Inferior parietal cortex (tissue), 1 donor: ENCODE measurements at regions not wholly inside any gene's neighbourhood (a gene's known extent, or its start where the extent isn't known, plus 50 kb on each side); places are given as distances from the start of the nearest gene placed in this dataset.
"Not testable (repeated sequence)": the region's sequence is repeated elsewhere in the genome, so short reads cannot be mapped to it uniquely, and the experiment has no call there.

Experiments
- DNase-seq: peaks from one replicate; pipeline ENCODE4 v3.0.0-alpha.2; 2016; ENCODE audit errors: extremely low spot score

DNA sequence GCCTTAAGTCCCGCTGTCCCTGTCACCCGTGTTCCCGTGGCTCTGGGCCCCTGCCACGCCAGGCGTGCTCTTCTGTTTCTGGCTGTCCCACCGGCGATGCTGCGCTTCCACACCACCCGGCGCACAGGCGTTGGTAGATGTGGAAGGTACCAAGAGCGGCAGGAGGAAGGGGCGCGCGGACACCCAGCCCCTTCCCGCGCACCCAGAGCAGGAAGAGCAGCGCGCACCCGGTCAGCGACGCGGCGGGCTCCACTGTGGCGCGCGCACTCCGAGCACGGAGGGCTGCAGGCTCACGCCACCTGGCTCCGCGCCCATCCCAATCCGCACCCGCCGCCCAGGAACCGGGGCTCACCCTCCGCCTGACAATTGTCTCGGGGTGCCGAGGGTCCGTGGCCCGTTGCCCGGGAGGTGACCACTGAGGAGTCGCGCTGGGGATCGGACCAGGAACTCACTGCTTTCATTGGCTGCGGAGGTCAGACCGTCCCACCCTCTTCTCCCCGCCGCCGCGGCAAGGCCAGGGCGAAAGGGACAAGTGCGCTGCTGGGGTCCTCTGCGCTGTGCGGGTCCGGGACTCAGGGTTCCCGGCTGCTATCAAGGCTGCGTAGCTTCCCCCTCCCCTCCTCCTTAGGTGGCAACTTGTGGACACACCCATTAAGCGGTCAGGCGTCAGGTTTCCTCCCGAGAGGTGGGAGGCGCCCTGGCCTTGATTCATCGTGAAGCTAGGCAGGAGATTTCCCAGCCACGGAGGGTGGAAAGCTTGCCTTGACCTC lies 121.6 kb upstream of the ZNF92 start:
- peak; percentile 42 for DNase-seq

DNA sequence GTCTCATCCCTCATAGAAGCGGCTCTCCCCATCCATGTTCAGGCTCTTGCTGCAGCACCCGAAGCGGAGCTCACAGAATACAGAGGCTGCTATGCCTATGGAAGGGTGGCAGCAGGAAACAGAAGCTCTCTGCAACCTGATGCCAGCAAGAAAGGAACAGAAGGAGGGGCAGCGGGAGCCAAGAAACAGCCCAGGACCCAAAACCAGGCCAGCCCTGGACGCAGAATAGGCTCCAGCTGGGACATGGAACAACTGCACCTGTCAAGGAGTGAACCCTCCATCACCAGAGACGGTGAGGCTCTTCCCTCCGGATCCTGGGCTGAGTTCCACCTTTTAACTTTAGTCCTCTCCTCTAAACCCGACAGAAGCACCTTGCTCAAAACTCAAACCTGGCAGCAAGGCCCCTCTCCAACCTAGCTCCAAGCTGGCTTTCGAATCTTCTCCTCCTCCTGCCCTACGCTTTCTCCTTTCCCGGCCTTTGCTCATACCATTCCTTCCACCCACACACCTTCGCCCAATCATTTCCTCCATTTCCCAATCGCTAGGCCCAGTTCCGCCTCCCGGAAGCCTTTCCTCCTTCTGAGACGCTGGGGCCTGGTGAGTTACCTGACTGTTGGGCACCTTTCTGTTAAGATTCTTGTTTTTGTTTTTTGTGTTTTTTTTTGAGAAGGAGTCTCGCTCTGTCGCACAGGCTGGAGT lies 122.8 kb upstream of the ZNF92 start:
- DNase-seq, result no peak

DNA sequence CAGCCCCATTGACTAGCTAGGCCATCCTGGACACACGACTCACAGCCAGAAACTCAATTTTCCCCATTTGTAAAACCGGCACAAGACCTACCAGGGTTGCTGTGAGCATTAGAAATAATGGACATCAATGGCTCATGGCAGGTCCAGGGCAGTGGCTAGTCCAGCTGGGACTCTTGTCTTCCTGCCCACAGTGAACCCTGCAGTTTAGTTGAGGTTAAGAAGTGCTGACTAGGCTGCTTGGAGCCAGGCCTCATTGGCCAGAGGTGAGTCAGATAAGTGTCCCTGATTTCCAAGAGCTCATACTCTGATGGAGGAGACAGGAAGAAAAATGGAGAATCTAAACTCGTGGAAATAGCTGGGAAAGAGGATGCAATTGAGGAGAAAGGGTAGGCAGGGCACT lies 123.4 kb upstream of the ZNF92 start:
- no peak for DNase-seq

- DNase-seq, result no peak
Measured at GRCh38 chr7:65247491-65247890, 126.2 kb upstream of the ZNF92 start.

GRCh38 chr7:65239707-65240352 lies 133.8 kb upstream of the ZNF92 start:
- no peak for DNase-seq

DNA sequence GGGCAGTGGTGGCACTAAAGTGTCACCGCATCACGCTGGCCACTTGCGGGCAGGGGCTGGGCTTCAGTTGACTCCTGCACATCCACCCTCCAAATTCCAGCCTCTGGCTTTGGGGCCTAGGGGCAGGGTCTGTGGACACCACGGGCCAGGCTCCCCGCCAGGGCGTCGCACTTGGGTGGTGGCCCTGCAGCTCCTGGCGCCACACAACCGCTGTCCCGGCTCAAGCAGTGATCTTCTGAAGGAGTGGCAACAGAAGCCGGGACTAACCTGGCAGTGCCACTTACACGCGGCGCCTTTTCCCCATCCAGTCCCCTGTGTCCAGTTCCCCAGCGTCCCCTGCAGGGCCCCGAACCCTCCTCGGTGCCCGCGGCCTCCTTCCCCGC lies 134.3 kb upstream of the ZNF92 start:
- DNase-seq, result no peak

DNA sequence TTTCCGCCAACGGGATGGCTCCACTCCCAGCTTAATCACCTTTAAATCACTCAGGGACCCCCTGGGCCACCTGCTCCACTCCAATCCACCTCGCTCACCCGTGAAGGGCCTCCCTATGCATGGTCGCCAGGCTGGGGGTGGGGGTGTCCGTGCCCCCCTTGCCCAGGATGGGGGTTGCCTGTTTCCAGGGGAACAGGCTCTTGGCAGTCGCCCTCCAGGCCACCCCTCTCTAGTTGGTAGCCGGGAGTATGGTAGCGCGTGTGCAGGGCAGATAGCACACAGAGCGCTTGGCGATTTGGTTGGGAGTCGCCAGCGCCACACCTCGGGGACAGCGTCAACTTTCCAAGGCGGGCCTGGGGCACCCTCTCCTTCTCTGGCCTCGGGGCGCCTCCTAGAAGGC lies 134.9 kb upstream of the ZNF92 start:
- no peak for DNase-seq

GRCh38 chr7:65235586-65235985 lies 138.1 kb upstream of the ZNF92 start:
- no peak for DNase-seq

DNA sequence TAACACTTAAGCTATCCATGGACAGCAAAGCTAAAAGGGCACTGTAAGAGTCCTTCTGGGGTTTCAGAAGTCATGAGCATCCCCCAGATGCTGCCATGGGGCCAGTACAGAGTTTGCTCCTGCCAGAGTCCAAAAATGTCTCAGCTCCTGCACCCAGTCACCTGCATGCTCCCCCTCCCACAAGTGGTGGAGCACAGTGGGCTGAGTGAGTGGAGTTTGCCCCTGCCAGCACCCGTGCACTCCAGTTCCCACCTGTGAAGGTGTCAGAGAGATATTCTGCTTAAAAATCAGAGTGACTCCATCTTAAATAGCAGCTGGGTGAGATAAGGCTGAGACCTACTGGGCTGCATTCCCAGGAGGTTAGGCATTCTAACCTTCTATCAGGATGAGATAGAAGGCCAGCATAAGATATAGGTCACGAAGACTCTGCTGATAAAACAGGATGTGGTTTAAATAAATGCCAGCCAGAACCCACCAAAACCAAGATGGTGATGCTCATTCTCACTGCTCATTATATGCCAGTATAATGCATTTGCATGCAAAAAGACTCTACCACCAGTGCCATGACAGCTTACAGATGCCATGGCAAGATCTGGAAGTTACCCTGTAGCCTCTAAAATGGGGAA lies 140.1 kb upstream of the ZNF92 start:
- no peak for DNase-seq

GRCh38 chr7:65230231-65230630 lies 143.4 kb upstream of the ZNF92 start:
- no peak for DNase-seq

GRCh38 chr7:65225422-65226006 lies 148.1 kb upstream of the ZNF92 start:
- DNase-seq, result no peak

GRCh38 chr7:65222655-65223054 lies 151.0 kb upstream of the ZNF92 start:
- DNase-seq, result no peak

DNA sequence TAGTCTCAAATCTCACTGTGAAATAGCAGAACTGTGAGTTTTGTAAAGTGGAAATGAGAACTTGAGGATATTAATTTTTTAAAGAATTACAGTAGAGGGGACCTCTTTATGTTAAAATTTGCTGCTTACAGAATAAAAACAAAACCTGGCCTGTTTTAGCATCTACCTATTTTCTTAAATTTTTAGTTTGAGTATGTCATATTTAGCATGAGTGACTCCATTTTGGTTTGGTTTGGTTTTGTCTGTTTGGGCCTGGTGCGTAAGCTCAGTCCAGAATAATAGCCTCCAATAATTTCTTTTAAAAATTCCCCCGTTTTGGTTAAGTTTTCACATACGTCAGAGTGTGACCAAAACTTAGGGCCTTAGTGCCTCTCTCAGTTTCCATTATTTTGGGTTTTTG lies 152.0 kb upstream of the ZNF92 start:
- no peak for DNase-seq

GRCh38 chr7:65219623-65220022 lies 154.0 kb upstream of the ZNF92 start:
- DNase-seq, result no peak

DNA sequence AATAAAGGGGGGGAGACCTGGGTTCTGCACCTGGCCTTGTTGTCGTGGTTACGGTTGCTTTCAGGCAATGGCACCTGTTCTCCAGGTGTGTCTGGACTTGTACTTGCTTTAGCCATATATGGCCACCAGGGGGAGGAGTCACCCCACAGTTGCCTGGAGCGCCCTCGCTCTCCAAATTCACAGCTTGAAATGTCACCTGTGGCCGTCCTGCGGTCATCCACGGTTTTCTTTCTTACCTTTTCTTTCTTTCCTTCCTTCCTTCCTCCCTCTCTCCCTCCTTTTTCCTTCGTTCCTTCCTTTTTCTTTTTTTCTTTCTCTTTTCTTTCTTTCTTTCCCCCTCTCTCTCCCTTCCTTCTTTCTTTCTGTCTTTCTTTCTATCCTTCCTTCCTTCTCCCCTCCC lies 157.2 kb upstream of the ZNF92 start:
- DNase-seq, result no peak

DNA sequence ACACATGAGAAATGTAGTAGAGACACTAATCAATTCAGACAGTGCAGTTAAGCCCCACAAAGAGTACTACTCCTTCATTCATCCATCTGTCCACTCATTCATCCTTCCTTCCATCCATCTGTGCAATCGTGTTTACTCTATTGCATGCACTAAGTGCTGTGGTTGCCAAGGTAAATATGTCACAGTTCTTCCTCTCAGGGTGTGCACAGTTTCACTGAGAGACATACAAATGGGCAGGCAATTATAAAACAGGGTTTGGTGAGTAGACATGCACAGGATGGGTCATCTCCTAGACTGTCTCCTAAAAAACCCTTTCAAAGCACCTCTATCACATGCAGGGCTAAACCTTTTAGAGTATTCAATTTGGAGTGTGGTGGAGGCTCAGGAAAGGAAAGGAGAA lies 160.4 kb upstream of the ZNF92 start:
- not testable (repeated sequence) for DNase-seq

GRCh38 chr7:65199221-65199620 lies 174.4 kb upstream of the ZNF92 start:
- DNase-seq, result not testable (repeated sequence)

GRCh38 chr7:65193334-65194058 lies 180.2 kb upstream of the ZNF92 start:
- DNase-seq, result not testable (repeated sequence)

DNA sequence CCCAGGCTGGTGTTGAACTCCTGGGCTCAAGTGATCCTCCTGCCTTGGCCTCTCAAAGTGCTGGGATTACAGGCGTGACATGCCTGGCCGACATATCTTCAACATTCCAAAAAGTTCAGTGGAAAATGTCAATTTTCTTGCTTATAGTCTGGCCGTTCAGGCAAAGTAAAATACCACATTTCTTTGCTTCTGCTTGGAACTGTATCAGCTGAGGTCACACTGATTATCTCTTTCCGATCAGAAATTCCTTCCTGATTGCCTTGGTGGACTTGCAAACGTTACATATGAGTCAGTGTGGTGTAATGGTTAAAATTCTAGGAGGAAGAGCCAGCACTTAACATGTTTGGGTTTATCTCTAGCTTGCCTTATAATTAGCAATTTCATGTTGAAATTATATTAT lies 170.6 kb upstream of the ERV3-1 start:
- not testable (repeated sequence) for DNase-seq

- DNase-seq, result not testable (repeated sequence)
Measured at GRCh38 chr7:65150105-65150504, 143.6 kb upstream of the ERV3-1 start.
